Esophagus muscularis mucosa (tissue), 3 donors: ENCODE measurements at regions not wholly inside any gene's neighbourhood (a gene's known extent, or its start where the extent isn't known, plus 50 kb on each side); places are given as distances from the start of the nearest gene placed in this dataset.

ENCODE experiments used
- POLR2AphosphoS5 ChIP-seq, 2 donors: sonication (generic); formaldehyde crosslinking; IDR thresholded peaks; one replicate each; pipeline ENCODE4 v1.6.1; 2017; ENCODE audit warnings: antibody characterized with exemption in 2 of 2
- TF ChIP-seq, protein P1 (sequence below), 3 experiments: fragments of 200-600 bp in 2 of 3; fragments of 450-650 bp in 1 of 3; sonication (generic) in 2 of 3; IDR thresholded peaks; one replicate each; pipeline ENCODE4 v1.5.1; 2017 to 2019; ENCODE audit warnings: antibody characterized with exemption in 3 of 3, mild to moderate bottlenecking in 2 of 3, moderate library complexity in 1 of 3

- TF ChIP-seq, protein P1, sequence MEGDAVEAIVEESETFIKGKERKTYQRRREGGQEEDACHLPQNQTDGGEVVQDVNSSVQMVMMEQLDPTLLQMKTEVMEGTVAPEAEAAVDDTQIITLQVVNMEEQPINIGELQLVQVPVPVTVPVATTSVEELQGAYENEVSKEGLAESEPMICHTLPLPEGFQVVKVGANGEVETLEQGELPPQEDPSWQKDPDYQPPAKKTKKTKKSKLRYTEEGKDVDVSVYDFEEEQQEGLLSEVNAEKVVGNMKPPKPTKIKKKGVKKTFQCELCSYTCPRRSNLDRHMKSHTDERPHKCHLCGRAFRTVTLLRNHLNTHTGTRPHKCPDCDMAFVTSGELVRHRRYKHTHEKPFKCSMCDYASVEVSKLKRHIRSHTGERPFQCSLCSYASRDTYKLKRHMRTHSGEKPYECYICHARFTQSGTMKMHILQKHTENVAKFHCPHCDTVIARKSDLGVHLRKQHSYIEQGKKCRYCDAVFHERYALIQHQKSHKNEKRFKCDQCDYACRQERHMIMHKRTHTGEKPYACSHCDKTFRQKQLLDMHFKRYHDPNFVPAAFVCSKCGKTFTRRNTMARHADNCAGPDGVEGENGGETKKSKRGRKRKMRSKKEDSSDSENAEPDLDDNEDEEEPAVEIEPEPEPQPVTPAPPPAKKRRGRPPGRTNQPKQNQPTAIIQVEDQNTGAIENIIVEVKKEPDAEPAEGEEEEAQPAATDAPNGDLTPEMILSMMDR (IDR thresholded peaks at IDR 0.05), result no peak
- no peak for TF ChIP-seq POLR2AphosphoS5 (IDR thresholded peaks at IDR 0.05)
Observed at GRCh38 chr1:99594205-99594604, 51.7 kb upstream of the PALMD start.
